GM21367 (cell line): ENCODE measurements at regions not wholly inside any gene's neighbourhood (a gene's known extent, or its start where the extent isn't known, plus 50 kb on each side); places are given as distances from the start of the nearest gene placed in this dataset.
A peak's percentile ranks its signal among the peaks of the same experiment; 100 is the strongest.
"Not testable (repeated sequence)": the region's sequence is repeated elsewhere in the genome, so short reads cannot be mapped to it uniquely, and the experiment has no call there.

ENCODE experiments used
- ATAC-seq: cut with Tn5 transposase; IDR thresholded peaks from one replicate; pipeline ENCODE4 v1.9.1; 2021; ENCODE audit not compliant: unreplicated experiment

DNA sequence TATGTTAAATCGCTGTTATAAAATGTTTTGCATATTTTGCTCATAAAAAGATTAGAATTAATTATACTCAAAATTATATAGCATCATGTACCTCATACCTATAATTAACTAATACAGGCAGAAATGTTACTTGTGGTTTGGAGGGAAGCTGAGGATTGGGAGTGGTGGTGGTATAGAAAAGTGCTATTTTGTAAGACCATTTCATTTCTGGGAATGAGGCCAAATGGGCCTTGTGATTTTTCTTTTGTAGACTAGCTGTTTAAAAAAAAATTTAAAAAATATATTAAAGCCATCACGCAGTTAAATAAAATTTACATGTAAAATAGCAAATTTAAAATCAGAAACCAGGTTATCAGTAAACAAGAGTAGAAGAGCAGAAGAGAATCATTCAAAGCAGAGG, 560.8 kb upstream of the FAM98A start:
- no peak for ATAC-seq

GRCh38 chr2:34153484-34153883, 554.4 kb upstream of the FAM98A start:
- no peak for ATAC-seq

GRCh38 chr2:34147780-34148179, 548.7 kb upstream of the FAM98A start:
- ATAC-seq = no peak

DNA sequence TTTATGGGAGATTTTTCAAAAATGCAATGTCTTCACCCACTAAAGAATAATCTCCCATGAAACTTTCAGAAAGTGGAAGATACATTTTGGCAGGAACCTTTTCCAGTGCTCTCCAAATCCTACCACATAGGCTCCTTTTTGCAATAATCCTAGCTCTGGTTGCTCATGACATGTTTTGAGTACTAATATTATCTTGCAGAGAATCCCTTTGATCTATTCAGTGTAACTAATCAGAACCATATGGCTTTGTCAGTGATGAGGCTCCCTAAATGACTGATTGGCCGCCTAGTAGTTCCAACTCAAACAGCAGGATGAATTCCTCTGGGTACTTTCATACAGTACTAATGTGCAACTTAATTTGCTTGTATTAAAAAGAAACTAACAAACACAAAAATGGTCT, 544.0 kb upstream of the FAM98A start:
- ATAC-seq = no peak

DNA sequence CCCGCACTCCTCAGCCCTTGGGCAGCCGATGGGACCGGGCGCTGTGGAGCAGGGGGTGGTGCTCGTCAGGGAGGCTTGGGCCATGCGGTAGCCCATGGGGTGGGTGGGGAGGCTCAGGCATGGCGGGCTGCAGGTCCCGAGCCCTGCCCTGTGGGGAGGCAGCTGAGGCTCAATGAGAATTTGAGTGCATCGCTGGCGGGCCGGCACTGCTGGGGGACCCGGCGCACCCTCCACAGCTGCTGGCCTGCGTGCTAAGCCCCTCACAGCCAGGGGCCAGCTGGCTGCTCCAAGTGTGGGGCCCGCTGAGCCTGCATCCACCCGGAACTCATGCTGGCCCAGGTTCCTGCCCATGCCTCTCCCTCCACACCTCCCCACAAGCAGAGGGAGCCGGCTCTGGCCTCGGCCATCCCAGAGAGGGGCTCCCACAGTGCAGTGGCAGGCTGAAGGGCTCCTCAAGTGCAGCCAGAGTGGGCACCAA, 543.5 kb upstream of the FAM98A start:
- ATAC-seq = not testable (repeated sequence)

DNA sequence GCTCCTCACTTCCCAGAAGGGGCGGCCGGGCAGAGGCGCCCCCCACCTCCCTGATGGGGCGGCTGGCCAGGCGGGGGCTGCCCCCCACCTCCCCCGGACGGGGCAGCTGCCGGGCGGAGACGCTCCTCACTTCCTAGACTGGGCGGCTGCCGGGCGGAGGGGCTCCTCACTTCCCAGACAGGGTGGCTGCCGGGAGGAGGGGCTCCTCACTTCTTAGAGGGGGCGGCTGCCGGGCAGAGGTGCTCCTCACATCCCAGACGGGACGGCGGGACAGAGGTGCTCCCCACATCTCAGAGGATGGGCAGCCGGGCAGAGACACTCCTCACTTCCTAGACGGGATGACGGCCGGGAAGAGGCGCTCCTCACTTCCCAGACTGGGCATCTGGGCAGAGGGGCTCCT, 534.0 kb upstream of the FAM98A start:
- ATAC-seq = not testable (repeated sequence)

DNA sequence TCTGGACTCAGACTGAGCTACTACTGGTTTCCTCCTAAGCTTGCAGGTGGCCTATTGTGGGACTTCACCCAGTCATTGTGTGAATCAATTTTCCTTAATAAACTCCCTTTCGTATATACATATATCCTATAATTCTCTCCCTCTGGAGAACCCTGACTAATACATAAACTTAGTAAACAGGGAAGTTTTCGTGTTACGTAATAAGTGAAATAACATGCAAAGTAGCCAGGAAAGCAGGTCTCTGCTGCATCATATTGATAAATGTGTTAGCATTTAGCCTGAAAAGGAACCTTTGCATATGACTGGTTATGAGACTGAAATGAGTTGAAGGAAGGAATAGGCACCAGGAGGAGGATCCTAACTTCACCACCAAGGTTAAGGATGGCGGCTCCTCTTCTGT, 527.2 kb upstream of the FAM98A start:
- ATAC-seq = no peak

DNA sequence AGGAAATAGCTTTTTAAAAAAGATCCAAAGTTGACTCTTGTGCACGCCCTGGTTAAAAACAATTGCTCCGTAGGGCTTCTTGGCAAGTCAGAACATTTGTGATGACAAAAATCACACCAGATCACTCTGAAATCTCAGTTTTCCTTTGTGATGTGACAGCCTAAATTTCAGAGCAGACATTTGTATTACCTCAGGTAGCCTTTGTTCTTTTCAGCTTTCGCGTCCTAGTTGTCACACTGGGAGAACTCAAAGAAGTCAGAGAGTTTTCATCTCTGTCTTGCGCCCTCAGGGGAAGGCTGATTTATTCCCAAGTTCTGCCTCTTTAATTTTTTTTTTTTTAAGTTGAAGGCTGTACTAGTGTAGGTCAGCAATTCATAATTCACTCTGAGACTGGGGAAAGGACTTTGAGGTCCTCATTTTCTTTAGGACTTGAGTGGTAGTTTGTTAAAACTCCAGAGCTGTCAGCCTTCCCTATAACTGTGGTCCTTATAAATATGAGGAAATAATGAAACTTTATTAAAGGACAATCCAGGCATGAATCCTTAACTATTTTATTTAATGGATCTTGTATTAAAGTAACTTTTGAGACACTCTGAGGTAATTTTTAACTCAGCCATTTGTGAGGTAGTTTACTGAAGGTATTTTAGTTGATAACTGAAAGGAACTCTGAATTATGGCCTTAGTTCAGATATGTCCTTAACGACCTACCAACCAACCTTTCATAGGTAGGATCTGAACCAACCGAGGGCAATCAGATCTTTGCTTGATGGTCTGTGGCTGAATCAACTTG, 525.1 kb upstream of the FAM98A start:
- ATAC-seq = no peak

DNA sequence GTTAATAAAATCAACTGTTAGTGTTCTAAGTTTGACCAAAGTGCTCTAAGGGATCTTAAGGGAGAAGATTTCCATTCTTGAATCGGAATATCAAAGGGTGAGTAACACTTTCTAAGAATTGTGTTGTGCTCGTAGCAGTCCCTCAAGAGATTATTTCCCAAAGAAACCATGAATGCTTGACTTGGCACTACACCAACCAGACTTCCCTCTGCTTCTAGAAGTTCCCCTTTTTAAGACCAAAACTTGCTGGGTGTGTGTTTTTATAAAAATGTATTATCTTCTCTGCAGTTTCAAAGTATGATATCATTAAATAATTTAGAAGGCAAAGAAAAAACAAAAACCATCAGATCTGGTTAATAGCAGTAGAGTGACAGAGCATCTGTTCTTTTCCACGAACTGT, 522.0 kb upstream of the FAM98A start:
- no peak for ATAC-seq

DNA sequence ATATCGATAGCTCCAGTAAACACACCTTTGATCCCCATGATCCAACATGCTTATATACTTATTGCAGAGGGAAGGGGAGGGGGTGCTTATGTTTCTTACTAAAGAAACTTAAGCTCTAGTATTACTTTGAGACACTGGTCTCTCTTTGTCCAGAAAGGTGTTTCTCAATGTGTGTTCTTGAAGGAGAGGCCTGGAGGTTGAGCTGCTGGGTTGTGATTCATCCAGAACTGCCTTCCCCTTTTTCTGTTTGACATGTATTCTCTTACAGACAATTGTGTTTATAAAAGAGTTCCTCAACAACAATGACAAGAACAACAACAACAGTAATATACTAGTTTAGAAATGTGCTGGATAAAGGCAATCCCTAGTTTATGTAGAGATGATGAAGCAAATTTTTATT, 516.0 kb upstream of the FAM98A start:
- no peak for ATAC-seq

GRCh38 chr2:34112161-34112560, 513.1 kb upstream of the FAM98A start:
- ATAC-seq = no peak

DNA sequence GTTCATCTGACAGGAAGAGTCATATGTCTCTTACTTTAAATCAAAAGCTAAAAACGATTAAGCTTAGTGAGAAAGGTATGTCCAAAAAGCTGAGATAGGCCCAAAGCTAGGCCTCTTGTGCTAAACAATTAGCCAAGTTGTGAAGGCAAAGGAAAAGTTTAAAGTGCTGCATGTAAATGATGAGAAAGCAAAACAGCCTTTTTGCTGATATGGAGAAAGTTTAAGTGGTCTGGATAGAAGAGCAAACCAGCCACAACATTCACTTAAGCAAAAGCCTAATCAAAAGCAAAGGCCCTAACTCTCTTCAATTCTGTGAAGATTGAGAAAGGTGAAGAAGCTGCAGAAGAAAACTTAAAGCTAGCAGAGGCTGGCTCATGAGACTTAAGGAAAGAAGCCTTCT, 511.3 kb upstream of the FAM98A start:
- no peak for ATAC-seq

GRCh38 chr2:34107811-34108210, 508.7 kb upstream of the FAM98A start:
- ATAC-seq = no peak

DNA sequence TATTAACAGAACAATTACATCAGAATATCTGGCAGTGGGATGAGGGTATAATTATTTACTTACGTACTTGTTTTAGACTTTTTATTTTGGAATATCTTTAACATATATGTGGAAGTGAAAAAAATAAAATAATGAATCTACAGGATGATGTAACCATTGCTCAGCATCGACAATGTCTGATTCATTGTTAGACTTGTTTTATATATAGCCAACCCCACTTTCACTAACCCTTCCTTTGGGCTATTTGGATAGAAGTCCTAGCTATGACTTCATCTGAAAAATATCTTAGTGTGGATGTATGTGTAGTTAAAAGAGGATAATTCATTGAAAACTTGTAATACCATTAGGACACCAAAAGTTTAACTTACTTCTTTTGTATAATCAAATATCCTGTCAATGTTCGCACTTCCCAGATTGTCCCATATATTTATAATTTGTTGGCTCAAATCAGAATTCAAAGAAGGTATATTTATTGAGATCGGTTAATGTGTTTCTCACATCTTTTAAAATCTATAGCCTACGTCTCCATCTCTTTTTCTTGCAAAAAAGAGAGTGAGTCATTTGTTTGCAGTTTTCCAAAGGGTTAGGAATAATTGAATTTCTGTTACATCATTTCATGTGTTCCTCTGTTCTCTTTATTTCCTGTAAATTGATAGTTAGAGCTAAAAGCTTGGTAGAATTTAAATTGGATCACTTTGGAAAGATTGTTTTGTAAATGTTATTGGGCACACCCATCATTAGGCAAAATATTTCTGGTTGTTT, 506.1 kb upstream of the FAM98A start:
- no peak for ATAC-seq

DNA sequence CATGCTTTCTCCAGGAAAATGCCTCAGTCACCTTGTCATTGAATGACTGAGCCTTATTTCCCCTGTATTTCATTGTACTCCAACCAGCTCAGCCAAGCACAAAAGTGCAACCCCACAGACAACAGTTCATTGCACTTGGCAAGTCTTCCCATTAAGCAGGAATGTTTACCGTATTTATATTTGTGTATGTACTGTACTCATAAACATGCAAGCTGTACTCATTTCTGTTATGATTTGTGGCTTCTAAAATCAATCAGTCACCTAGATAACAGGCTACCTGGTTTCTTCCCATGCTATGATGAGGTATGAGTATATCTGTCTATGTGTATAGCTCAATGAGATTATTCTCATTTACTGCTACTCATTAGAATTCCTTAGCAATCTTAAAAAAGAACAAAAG, 505.5 kb upstream of the FAM98A start:
- ATAC-seq = no peak

- ATAC-seq = no peak
These were observed 504.3 kb upstream of the FAM98A start for GRCh38 chr2:34103437-34103836.

GRCh38 chr2:34102339-34102738, 503.2 kb upstream of the FAM98A start:
- ATAC-seq = no peak

- no peak for ATAC-seq
These were observed 500.3 kb upstream of the FAM98A start for GRCh38 chr2:34099377-34099776.

DNA sequence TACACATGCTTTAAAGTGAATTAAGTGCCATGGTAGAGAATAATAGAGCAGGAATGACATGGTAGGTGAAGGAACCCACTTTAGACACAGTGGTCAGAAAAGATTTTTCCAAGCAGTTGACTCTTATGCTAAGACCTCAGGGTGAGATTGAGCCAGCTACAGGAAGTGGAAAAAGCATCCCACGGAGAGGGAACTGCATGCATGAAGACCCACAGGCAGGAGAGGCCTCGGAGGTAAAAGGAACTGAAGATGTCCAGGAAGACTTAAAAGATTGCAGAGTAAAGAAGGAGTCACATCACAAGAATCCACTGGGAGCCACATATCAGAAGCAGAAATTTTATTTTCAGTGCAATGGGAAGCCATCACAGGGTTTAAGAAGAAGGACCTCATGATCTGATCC, 499.2 kb upstream of the FAM98A start:
- no peak for ATAC-seq

DNA sequence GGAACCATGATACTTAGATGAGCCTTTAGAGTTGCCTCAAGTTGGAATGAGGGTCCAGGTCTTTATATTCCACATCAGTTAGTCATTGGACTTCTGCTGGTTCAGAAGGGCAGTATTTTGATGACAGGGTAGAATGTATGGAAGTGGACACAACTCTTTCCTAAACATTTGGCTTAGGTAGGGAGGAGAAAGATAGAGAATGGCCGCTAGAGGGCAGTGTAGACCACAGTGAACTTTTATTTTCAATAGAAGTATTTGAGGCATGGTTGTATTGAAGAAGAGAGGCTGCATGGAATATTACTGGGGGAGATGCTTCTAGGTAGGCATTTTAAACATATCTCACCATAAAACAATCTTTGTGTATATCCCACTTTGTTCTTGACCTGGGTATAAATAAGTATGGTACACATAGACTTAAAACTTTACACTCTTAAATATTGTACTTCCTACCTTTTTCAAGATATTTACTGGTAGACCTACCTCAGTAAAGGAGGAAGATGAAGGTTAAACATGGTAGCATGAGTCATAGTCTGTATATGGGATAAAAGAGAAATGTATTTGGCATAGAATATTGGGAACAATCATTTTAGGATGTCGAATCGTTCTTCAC, 497.6 kb upstream of the FAM98A start:
- ATAC-seq = peak; percentile 67

- ATAC-seq = no peak
These were observed 494.7 kb upstream of the FAM98A start for GRCh38 chr2:34093790-34094189.

DNA sequence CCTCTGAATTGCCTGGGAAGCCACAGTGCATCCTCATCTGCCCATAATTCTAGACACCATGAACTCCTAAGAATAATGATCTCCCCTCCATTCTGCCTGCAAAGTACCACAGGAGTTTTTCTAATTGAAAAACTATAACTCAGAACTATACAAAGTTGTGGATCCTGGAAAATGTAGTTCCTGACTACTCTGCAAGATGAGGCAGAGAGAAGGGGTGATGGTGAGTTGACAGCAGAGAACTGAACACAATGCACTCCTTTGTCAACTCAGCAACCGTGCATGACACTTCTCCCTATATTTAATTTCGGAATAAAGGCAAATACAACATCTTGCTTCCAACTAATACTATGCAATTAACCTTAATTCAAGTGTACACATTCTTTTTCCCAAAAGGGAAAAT, 471.1 kb upstream of the FAM98A start:
- no peak for ATAC-seq
